Lower lobe of right lung (tissue), 2 donors: ENCODE measurements at regions not wholly inside any gene's neighbourhood (a gene's known extent, or its start where the extent isn't known, plus 50 kb on each side); places are given as distances from the start of the nearest gene placed in this dataset.
"Not testable (repeated sequence)": the region's sequence is repeated elsewhere in the genome, so short reads cannot be mapped to it uniquely, and the experiment has no call there.

Experiments used
- ATAC-seq, 2 donors: fragments of 200-7000 bp; cut with Tn5 transposase; one replicate each; pipeline ENCODE4 v1.9.1; 2020 to 2022; ENCODE audit warnings: mild to moderate bottlenecking in 2 of 2, moderate library complexity in 2 of 2
- DNase-seq: peaks from one replicate; pipeline ENCODE4 v3.0.0-alpha.2; 2020
- H3K27ac ChIP-seq: fragments of 200-600 bp; one replicate; pipeline ENCODE4 v1.8.0; 2022
- H3K27me3 ChIP-seq: fragments of 200-600 bp; one replicate; pipeline ENCODE4 v1.8.0; 2022; ENCODE audit warnings: low read depth
- H3K36me3 ChIP-seq: fragments of 200-600 bp; one replicate; pipeline ENCODE4 v1.8.0; 2022; ENCODE audit warnings: mild to moderate bottlenecking
- H3K4me1 ChIP-seq: fragments of 200-600 bp; one replicate; pipeline ENCODE4 v1.8.0; 2022
- H3K4me3 ChIP-seq: fragments of 200-600 bp; one replicate; pipeline ENCODE4 v1.8.0; 2022; ENCODE audit warnings: mild to moderate bottlenecking
- H3K9me3 ChIP-seq: fragments of 200-600 bp; one replicate; pipeline ENCODE4 v1.8.0; 2022
- intact Hi-C: fragments of 100-400 bp; cut with DNase I; formaldehyde crosslinking; loops from one replicate; pipeline ENCODE4 v1.11.0; 2022
- TF ChIP-seq, protein P1 (sequence below): fragments of 200-600 bp; IDR thresholded peaks from one replicate; pipeline ENCODE4 v1.8.0; 2022; ENCODE audit warnings: antibody characterized with exemption, mild to moderate bottlenecking
- donor health status: DM: no; HTN: yes; CAD: no; lungs with severe emphysema.

DNA sequence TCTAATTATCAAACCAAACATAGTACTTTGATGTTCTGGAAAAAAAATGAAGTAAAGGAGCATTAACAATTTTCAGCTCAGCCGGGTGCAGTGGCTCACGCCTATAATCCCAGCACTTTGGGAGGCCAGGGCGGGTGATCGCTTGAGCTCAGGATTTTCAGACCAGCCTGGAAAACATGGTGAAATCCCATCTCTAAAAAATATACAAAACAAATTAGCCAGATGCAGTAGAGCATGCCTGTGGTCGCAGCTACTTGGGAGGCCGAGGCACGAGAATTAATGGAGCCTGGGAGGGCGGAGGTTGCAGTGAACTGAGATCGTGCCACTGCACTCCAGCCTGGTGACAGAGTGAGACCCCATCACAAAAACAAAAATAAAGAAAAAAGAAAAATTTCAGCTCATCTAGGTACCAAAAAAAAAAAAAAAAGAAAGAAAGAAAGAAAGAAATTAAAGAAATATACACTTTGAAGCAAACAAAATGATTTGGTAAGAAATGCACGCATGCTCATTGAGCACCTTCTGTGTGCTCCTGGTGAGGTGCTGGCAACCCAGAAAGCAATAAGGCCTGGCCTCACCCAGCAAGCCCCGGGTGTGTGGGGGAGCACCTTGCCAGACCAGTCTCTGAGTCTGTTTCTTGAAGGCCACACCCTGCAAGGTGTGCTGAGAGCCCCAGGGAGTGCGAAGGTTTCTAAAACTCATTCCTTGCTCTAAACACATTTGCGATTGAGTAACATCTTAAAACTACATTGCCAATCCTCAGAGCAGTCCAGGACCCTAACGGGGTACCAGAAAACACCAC, 133.5 kb downstream of the TFCP2L1 start:
- Histone ChIP-seq H3K4me3 (no peak overlapping the region), H3K9me3 (no peaks in the 10 kb centered on the region), H3K27ac (peak overlapping the region; percentile 53), H3K36me3 (no peaks in the 10 kb centered on the region), H3K4me1 (peaks cover 9% of the 10 kb centered on the region), H3K27me3 (no peaks in the 10 kb centered on the region)
- intact Hi-C loops: no loop called here
- peak; percentile 85 to 86 for ATAC-seq
- TF ChIP-seq, protein P1, sequence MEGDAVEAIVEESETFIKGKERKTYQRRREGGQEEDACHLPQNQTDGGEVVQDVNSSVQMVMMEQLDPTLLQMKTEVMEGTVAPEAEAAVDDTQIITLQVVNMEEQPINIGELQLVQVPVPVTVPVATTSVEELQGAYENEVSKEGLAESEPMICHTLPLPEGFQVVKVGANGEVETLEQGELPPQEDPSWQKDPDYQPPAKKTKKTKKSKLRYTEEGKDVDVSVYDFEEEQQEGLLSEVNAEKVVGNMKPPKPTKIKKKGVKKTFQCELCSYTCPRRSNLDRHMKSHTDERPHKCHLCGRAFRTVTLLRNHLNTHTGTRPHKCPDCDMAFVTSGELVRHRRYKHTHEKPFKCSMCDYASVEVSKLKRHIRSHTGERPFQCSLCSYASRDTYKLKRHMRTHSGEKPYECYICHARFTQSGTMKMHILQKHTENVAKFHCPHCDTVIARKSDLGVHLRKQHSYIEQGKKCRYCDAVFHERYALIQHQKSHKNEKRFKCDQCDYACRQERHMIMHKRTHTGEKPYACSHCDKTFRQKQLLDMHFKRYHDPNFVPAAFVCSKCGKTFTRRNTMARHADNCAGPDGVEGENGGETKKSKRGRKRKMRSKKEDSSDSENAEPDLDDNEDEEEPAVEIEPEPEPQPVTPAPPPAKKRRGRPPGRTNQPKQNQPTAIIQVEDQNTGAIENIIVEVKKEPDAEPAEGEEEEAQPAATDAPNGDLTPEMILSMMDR: no peak
- peak; percentile 86 for DNase-seq

DNA sequence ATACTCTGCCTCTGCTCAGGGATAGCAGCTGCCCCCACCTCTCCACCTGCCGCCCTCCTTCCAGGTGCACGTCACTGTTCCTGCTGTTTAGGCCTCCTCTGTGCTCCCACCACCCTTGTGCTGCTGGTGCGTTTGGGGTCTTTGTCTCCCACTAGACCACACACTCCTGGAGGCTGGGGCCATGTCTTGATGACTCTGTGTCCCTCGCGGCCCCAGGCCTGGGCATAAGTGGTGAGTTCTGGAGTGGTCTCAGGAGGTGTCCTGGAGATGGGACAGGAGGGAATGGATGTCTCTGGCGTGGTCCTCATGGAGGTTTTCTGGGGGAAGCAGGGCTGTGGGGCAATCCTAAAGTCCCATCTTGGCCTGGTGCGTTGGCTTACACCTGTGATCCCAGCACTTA, 132.1 kb downstream of the TFCP2L1 start:
- H3K9me3 ChIP-seq: peaks cover 9% of the 10 kb centered on the region
- no peaks in the 10 kb centered on the region for H3K36me3 ChIP-seq
- H3K27ac ChIP-seq: no peak overlapping the region
- no peak overlapping the region for H3K4me3 ChIP-seq
- H3K27me3 ChIP-seq: no peaks in the 10 kb centered on the region
- TF ChIP-seq, protein P1: no peak
- peaks cover 9% of the 10 kb centered on the region for H3K4me1 ChIP-seq
- no peak for ATAC-seq
- intact Hi-C loops: no loop called here
- no peak for DNase-seq

DNA sequence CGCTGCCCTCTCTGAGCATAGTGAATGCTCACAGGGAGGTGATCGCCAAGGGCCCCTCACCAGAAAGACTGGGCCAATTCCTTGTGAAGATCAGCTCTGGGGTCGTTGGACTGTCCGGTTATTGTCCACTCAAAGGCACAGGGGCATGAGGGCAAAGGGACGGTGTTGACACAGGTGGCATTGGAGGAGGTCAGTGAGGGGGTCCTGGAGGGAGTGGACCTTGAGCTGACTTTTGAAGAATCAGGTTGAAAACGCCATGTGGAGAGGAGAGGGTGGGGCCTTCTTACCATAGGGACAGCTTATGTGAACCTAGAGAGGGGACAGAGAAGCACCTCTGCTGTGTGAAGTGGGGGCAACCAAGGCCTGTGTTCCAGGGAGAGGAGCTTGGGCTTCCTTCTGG, 131.5 kb downstream of the TFCP2L1 start:
- peaks cover 9% of the 10 kb centered on the region for H3K9me3 ChIP-seq
- DNase-seq (no peak), ATAC-seq (no peak)
- no peaks in the 10 kb centered on the region for H3K27me3 ChIP-seq
- TF ChIP-seq, protein P1: no peak
- no peaks in the 10 kb centered on the region for H3K36me3 ChIP-seq
- intact Hi-C loops: no loop called here
- no peak overlapping the region for H3K4me3 ChIP-seq
- no peak overlapping the region for H3K27ac ChIP-seq
- peaks cover 9% of the 10 kb centered on the region for H3K4me1 ChIP-seq

DNA sequence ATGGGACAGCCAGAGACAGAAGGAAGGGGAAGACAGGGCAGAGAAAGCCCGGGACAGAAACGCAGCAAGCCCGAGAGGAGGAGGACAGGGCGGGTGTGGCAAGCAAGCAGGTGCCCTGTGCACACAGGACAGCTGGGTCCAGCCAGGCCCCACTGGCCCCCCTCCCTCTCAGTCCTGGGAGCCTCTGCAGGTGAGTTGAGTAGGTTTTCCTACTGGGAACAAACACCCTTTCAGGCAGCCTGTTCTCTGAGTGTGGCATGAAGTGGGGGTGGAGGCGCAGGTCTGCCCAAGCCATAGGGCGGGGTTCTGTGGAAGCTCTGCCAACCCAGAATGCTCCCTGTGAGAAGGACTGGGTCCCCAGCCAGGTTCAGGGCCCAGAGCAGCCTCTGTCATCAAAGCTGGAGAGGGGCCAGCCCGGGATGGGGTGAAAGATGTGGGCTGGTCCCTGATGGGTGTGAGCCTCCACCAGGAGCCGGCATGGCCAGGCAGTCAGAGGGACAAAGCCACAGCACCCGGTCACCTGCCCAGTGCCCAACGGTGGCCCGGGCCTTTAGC, 129.4 kb downstream of the TFCP2L1 start:
- H3K27me3 ChIP-seq: no peaks in the 10 kb centered on the region
- ATAC-seq (peak; percentile 94 to 95), DNase-seq (peak; percentile 89)
- peak overlapping the region; percentile 69 for H3K27ac ChIP-seq
- no peaks in the 10 kb centered on the region for H3K36me3 ChIP-seq
- H3K4me1 ChIP-seq: peaks cover 9% of the 10 kb centered on the region
- H3K9me3 ChIP-seq: peaks cover 9% of the 10 kb centered on the region
- no peak overlapping the region for H3K4me3 ChIP-seq
- TF ChIP-seq, protein P1: no peak
- intact Hi-C loops: no loop called here

DNA sequence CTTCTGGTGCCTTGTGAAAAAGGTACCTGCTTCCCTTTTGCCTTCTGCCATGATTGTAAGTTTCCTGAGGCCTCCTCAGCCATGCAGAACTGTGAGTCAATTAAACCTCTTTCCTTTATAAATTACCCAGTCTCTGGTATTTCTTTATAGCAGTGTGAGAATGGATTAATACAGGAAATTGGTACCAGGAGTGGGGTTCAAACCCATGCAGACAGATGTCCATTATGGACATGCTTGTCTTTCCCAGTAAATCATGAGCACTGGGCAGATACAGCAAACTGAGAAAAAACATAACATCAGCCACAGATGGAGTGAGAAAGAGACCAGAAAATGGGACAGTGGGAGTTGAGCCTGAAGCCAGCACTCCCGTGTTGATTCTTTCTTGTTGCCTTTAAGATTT, 127.5 kb downstream of the TFCP2L1 start:
- DNase-seq, intact Hi-C loops, H3K4me1 ChIP-seq, H3K4me3 ChIP-seq, H3K27me3 ChIP-seq, H3K36me3 ChIP-seq, H3K27ac ChIP-seq, H3K9me3 ChIP-seq, ATAC-seq: not testable (repeated sequence)

DNA sequence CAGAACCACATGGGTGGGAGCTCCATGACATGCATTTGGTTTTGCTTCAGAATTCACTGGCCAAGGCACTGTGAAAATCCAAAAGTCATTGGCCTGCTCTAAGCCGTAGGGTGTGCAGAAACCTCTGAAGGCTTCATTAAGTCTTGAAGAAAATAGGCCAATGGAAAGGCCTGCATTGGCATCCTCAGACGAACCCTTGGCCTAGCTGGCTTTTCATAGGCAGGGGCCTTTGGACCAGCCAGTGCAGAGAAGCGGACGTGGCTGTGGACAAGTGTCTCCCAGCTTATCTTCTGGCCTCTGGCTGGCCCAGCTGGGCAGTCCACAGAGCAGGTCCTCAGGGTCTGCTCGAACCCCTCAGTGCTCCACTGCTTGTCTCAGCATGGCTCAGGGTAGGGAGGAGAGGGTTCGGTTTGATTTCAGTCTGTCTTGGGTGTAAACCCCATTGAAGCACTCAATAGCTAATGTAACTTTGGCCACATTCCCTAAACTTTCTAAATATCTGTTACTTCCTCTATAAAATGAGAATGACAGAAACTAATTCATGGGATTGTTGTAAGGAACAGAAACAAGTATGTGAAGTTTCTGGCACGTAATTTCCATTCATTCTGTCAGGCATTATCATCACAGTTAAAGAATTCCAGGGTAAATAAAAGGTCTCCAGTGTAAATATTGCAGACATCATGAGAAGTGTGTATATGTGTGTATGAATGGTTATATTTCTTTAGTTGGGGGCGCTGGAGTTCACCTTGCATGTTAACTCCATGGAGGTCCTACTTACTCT, 125.5 kb downstream of the TFCP2L1 start:
- no peak overlapping the region for H3K27ac ChIP-seq

More for the DNA sequence above, 125.5 kb downstream of the TFCP2L1 start:
- intact Hi-C loops: no loop called here
- DNase-seq (no peak), ATAC-seq (no peak)
- H3K27me3 ChIP-seq: no peaks in the 10 kb centered on the region
- peaks cover 9% of the 10 kb centered on the region for H3K4me1 ChIP-seq
- TF ChIP-seq, protein P1: no peak
- H3K4me3 ChIP-seq: no peak overlapping the region
- H3K9me3 ChIP-seq: peaks cover 9% of the 10 kb centered on the region
- no peaks in the 10 kb centered on the region for H3K36me3 ChIP-seq
